ENCODE measurements at regions not wholly inside any gene's neighbourhood (a gene's known extent, or its start where the extent isn't known, plus 50 kb on each side); places are given as distances from the start of the nearest gene placed in this dataset.

DNA sequence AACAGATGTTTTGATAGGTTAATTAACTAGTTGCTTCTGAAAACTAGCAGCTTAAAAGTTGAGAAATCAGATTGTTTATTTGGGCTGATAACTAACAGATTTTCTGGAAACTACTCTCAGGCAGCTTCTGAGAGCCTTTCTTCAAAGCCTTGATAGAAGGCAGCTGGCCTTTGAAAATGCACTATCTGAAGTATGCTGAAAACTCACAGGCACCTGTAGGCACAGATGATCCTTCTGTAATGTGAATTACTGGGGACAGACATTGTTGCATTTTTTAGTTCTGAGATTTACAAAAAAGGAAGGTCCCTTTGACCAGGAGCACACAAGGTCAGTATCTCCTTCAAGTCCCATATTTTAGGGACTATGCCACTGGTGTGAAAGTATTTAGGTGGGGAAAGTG, 460.8 kb upstream of the CNTN5 start:
- no peak for TF ChIP-seq POLR2AphosphoS5 (IDR thresholded peaks at IDR 0.05; ENCODE audit: low read depth, low read length)
- TF ChIP-seq TAF1 (IDR thresholded peaks at IDR 0.05; ENCODE audit: low read depth, low read length), result no peak
- no peak for TF ChIP-seq POLR2A (IDR thresholded peaks at IDR 0.05; ENCODE audit: low read depth, low read length)
- TF ChIP-seq PAX5 (IDR thresholded peaks at IDR 0.05; ENCODE audit: insufficient read depth, low read length, severe bottlenecking), result no peak
- TF ChIP-seq POU2F2 (IDR thresholded peaks at IDR 0.05; ENCODE audit: low read depth, low read length), result no peak
- TF ChIP-seq SPI1 (IDR thresholded peaks at IDR 0.05; ENCODE audit: low read depth, low read length), result no peak

All from GM12891 (cell line).